ENCODE measurements at regions not wholly inside any gene's neighbourhood (a gene's known extent, or its start where the extent isn't known, plus 50 kb on each side); places are given as distances from the start of the nearest gene placed in this dataset.
A peak's percentile ranks its signal among the peaks of the same experiment; 100 is the strongest.

- Mint-ChIP-seq H3K36me3 (no peaks in the 10 kb centered on the region), H3K4me1 (peaks cover 13% of the 10 kb centered on the region), H3K4me3 (peak overlapping the region; percentile 31), H3K27me3 (ENCODE audit: low read depth) (no peaks in the 10 kb centered on the region), H3K9me3 (peaks cover 8% of the 10 kb centered on the region; the same call in 1 of the 2 replicates), H3K27ac (peak overlapping the region; percentile 93)
- DNase-seq (ENCODE audit: low spot score): no peak
- peak; percentile 89 for ATAC-seq
- CTCF ChIA-PET: interaction anchor here (0.6 to 1.4 kb wide), 4 partner anchors 29 to 423 kb away, joined by 3 to 9 read pairs (median 4); no protein-coding TSS in a partner anchor
- TF ChIP-seq MYBL2 (CRISPR knock-in tag; IDR thresholded peaks at IDR 0.05): no peak
- no peak for TF ChIP-seq NR2C2 (CRISPR knock-in tag; IDR thresholded peaks at IDR 0.05)
- no peak for TF ChIP-seq ZNF532 (CRISPR knock-in tag; IDR thresholded peaks at IDR 0.05; ENCODE audit: borderline replicate concordance)
- peak; percentile 91 for TF ChIP-seq USF2 (CRISPR knock-in tag; IDR thresholded peaks at IDR 0.05)
- no peak for TF ChIP-seq ATF1 (CRISPR knock-in tag; IDR thresholded peaks at IDR 0.05)
- TF ChIP-seq OVOL2 (CRISPR knock-in tag; IDR thresholded peaks at IDR 0.05; ENCODE audit: borderline replicate concordance): no peak
- no peak for TF ChIP-seq TP53 (CRISPR knock-in tag; IDR thresholded peaks at IDR 0.05)
- TF ChIP-seq USF1 (CRISPR knock-in tag; IDR thresholded peaks at IDR 0.05): peak; percentile 87
- no peak for TF ChIP-seq E2F1 (CRISPR knock-in tag; IDR thresholded peaks at IDR 0.05)
- no peak for TF ChIP-seq KAT7 (CRISPR knock-in tag; IDR thresholded peaks at IDR 0.05; ENCODE audit: borderline replicate concordance)
- TF ChIP-seq FOXP4 (CRISPR knock-in tag; IDR thresholded peaks at IDR 0.05): no peak
- POLR2A ChIA-PET: interaction anchor here (0.7 to 1.5 kb wide), 2 partner anchors 88 to 246 kb away, joined by 5 to 8 read pairs; partner anchors contain the start of gene USP9X
Measured at GRCh38 chrX:40996886-40997530, 88.2 kb upstream of the USP9X start.

GRCh38 chrX:40998123-40998522 is 87.1 kb upstream of the USP9X start:
- DNase-seq (ENCODE audit: low spot score): no peak
- H3K4me3 Mint-ChIP-seq: no peak overlapping the region
- no peaks in the 10 kb centered on the region for H3K27me3 Mint-ChIP-seq (ENCODE audit: low read depth)
- ChIA-PET POLR2A (no interaction called here), CTCF (no interaction called here)
- no peak for ATAC-seq
- H3K36me3 Mint-ChIP-seq: no peaks in the 10 kb centered on the region
- peaks cover 8% of the 10 kb centered on the region; the same call in 1 of the 2 replicates for H3K9me3 Mint-ChIP-seq
- peaks cover 12% of the 10 kb centered on the region for H3K4me1 Mint-ChIP-seq
- TF ChIP-seq FOXJ3 (CRISPR knock-in tag; IDR thresholded peaks at IDR 0.05; ENCODE audit: borderline replicate concordance) (no peak), SOX15 (CRISPR knock-in tag; IDR thresholded peaks at IDR 0.05) (no peak)
- H3K27ac Mint-ChIP-seq: peak overlapping the region; percentile 91
